Mucosa of rectum (tissue), 2 donors: ENCODE measurements at regions not wholly inside any gene's neighbourhood (a gene's known extent, or its start where the extent isn't known, plus 50 kb on each side); places are given as distances from the start of the nearest gene placed in this dataset.

ENCODE experiments used
- H3K27ac ChIP-seq, 2 donors: one replicate each; pipeline ENCODE4 v1.7.0; 2013; ENCODE audit warnings: inconsistent platforms in 2 of 2, low read depth in 2 of 2, low read length in 2 of 2
- H3K27me3 ChIP-seq, 2 donors: one replicate each; pipeline ENCODE4 v1.7.0; 2013; ENCODE audit warnings: low read length in 2 of 2; ENCODE audit not compliant: control insufficient read depth in 2 of 2, insufficient read depth in 2 of 2
- H3K36me3 ChIP-seq, 2 donors: one replicate each; pipeline ENCODE4 v1.7.0; 2013; ENCODE audit warnings: low read length in 2 of 2; ENCODE audit not compliant: control insufficient read depth in 2 of 2, insufficient read depth in 2 of 2
- H3K4me1 ChIP-seq, 2 donors: one replicate each; pipeline ENCODE4 v1.7.0; 2013; ENCODE audit warnings: low read length in 2 of 2, mild to moderate bottlenecking in 1 of 2; ENCODE audit not compliant: control insufficient read depth in 2 of 2, insufficient read depth in 2 of 2
- H3K4me3 ChIP-seq, 2 donors: one replicate each; pipeline ENCODE4 v1.7.0; 2013; ENCODE audit warnings: low read length in 2 of 2
- H3K9ac ChIP-seq, 2 donors: one replicate each; pipeline ENCODE4 v1.7.0; 2013; ENCODE audit warnings: low read length in 2 of 2, low read depth in 1 of 2, mild to moderate bottlenecking in 1 of 2
- H3K9me3 ChIP-seq, 2 donors: one replicate each; pipeline ENCODE4 v1.7.0; 2013; ENCODE audit warnings: low read length in 2 of 2; ENCODE audit not compliant: control insufficient read depth in 2 of 2
- donor health status: healthy.
- donor health status: Normal muscosa, but diverticular disease.

GRCh38 chr5:96236051-96236450, 197.0 kb downstream of the PCSK1 start:
- H3K9me3 ChIP-seq, result no peaks in the 10 kb centered on the region
- no peaks in the 10 kb centered on the region for H3K27me3 ChIP-seq
- no peaks in the 10 kb centered on the region for H3K36me3 ChIP-seq
- no peak overlapping the region for H3K9ac ChIP-seq
- no peaks in the 10 kb centered on the region for H3K4me1 ChIP-seq
- no peak overlapping the region for H3K4me3 ChIP-seq
- no peak overlapping the region for H3K27ac ChIP-seq

GRCh38 chr5:96235008-96235910, 197.8 kb downstream of the PCSK1 start:
- Histone ChIP-seq H3K4me3 (no peak overlapping the region), H3K9me3 (no peaks in the 10 kb centered on the region), H3K27ac (no peak overlapping the region), H3K4me1 (no peaks in the 10 kb centered on the region), H3K36me3 (no peaks in the 10 kb centered on the region), H3K27me3 (no peaks in the 10 kb centered on the region), H3K9ac (no peak overlapping the region)

- Histone ChIP-seq H3K9me3 (no peaks in the 10 kb centered on the region), H3K27me3 (no peaks in the 10 kb centered on the region), H3K36me3 (no peaks in the 10 kb centered on the region), H3K27ac (no peak overlapping the region), H3K4me3 (no peak overlapping the region), H3K4me1 (no peaks in the 10 kb centered on the region), H3K9ac (no peak overlapping the region)
Measured at GRCh38 chr5:96232602-96233001, 200.4 kb downstream of the PCSK1 start.

GRCh38 chr5:96229188-96229587, 203.9 kb downstream of the PCSK1 start:
- Histone ChIP-seq H3K4me1 (no peaks in the 10 kb centered on the region), H3K36me3 (no peaks in the 10 kb centered on the region), H3K4me3 (no peak overlapping the region), H3K9ac (no peak overlapping the region), H3K27me3 (no peaks in the 10 kb centered on the region), H3K27ac (no peak overlapping the region), H3K9me3 (no peaks in the 10 kb centered on the region)

- H3K4me3 ChIP-seq, result no peak overlapping the region
- no peaks in the 10 kb centered on the region for H3K27me3 ChIP-seq
- H3K9me3 ChIP-seq, result no peaks in the 10 kb centered on the region
- no peaks in the 10 kb centered on the region for H3K4me1 ChIP-seq
- no peaks in the 10 kb centered on the region for H3K36me3 ChIP-seq
- no peak overlapping the region for H3K9ac ChIP-seq
- H3K27ac ChIP-seq, result no peak overlapping the region
Measured at GRCh38 chr5:96228408-96228807, 204.6 kb downstream of the PCSK1 start.

GRCh38 chr5:96227957-96228356, 205.1 kb downstream of the PCSK1 start:
- Histone ChIP-seq H3K9me3 (no peaks in the 10 kb centered on the region), H3K4me1 (no peaks in the 10 kb centered on the region), H3K4me3 (no peak overlapping the region), H3K27me3 (no peaks in the 10 kb centered on the region), H3K36me3 (no peaks in the 10 kb centered on the region), H3K27ac (no peak overlapping the region), H3K9ac (no peak overlapping the region)

- Histone ChIP-seq H3K36me3 (no peaks in the 10 kb centered on the region), H3K27ac (no peak overlapping the region), H3K27me3 (no peaks in the 10 kb centered on the region), H3K9me3 (no peaks in the 10 kb centered on the region), H3K4me3 (no peak overlapping the region), H3K4me1 (no peaks in the 10 kb centered on the region), H3K9ac (no peak overlapping the region)
Measured at GRCh38 chr5:96226941-96227552, 206.0 kb downstream of the PCSK1 start.

- no peak overlapping the region for H3K4me3 ChIP-seq
- H3K27me3 ChIP-seq, result no peaks in the 10 kb centered on the region
- no peaks in the 10 kb centered on the region for H3K4me1 ChIP-seq
- no peak overlapping the region for H3K9ac ChIP-seq
- H3K9me3 ChIP-seq, result no peaks in the 10 kb centered on the region
- H3K27ac ChIP-seq, result no peak overlapping the region
- no peaks in the 10 kb centered on the region for H3K36me3 ChIP-seq
Measured at GRCh38 chr5:96222129-96222528, 210.9 kb downstream of the PCSK1 start.

GRCh38 chr5:96220610-96221390, 212.2 kb downstream of the PCSK1 start:
- Histone ChIP-seq H3K9me3 (no peaks in the 10 kb centered on the region), H3K9ac (no peak overlapping the region), H3K36me3 (no peaks in the 10 kb centered on the region), H3K4me1 (no peaks in the 10 kb centered on the region), H3K27me3 (no peaks in the 10 kb centered on the region), H3K27ac (no peak overlapping the region), H3K4me3 (no peak overlapping the region)
